HG03097 (cell line): ENCODE measurements at regions not wholly inside any gene's neighbourhood (a gene's known extent, or its start where the extent isn't known, plus 50 kb on each side); places are given as distances from the start of the nearest gene placed in this dataset.

Experiments used
- ATAC-seq: cut with Tn5 transposase; IDR thresholded peaks from one replicate; pipeline ENCODE4 v1.9.1; 2021; ENCODE audit not compliant: unreplicated experiment, low FRiP score

DNA sequence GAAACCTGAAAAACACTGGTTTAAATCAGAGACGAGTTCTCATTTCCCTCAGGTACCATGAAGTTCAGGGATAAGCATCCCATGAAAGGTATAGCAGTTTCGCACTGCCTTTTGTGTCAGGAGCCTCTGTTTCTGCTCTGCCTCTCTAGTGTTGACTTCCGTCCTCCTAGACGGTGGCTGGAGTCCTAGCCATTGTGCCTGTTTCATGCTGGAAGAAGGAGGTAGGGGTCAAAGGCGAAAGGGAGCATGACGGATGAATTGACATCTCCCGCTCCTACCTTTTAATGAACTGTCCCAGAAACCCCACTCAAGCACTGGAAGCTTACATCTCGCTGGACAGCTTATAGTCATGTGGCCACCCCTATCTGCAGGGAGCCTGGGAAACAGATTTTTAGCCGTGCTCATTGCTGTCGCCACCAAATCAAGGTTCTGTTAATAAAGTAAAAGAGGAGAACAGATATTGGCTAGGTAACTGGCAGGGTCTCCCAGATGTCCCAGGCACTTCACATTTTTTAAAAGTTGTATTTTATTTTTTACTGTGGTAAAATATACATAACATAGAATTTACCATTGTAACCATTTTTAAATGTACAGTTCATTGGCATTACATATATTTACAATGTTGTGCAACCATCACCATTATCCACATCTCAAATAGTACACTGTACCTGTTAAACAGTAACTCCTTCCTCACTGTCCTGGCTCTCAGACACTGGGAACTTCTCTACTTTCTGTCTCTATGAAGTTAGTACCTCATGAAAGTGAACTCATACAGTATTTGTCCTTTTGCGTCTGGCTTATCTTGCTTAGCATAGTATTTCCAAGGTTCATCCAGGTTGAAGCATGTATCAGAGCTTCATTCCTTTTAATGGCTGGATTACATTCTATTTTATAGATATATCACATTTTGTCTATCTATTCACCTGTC is 55.0 kb upstream of the CTLA4 start:
- no peak for ATAC-seq

DNA sequence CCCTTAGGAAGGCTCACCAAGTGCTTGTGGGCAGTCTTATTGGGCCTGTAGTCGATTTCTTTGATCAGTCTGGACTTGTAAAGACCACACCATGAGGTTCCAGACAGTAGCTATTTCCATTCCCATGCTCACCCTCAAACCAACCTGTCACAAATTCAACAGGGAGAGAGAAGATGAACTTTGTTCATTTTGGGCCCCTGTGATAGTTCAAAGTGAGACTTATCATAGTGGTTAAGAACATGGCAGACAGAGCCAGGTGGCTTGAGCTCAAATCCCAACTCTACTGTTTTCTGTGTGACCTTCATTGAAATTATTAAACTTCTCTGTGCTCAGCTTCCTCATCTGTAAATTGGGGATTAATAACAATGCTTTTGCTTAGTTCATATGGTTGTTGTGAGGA is 53.9 kb upstream of the CTLA4 start:
- no peak for ATAC-seq

DNA sequence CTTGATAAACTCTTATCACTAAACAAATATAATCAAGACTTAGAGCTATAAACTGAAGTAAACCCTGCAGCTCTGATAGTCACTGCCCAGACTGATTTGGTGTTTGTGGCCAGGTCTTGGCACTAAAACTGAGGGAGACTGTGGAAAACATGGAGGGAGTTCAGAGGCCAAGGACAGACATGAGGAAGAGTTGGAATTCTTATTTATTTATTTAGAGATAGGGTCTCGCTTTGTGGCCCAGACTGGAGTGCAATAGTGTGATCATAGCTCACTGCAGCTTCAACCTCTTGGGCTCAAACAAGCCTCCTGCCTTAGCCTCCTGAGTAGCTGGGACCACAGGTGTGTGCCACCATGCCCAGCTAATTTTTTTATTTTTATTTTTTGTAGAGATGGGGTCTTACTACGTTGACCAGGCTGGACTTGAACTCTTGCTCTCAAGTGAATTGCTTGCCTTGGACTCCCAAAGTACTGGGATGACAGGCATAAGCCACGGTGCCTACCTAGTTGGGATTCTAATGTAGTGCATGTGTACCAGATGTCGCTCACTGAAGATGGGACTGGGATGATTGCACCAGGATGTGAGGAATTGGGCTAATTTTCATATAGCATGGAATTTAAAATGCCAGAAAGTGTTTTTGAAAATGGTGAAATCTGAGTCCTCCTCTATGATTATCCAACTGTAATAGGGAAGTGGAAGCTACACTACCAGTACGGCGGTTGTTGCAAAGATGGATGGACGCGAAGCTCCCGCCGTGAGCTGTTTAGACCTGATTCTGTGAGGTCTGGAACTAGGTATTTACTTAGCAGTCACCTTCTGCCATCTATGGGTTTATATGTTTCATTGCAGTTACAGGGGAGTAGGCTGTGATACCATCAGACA is 52.7 kb upstream of the CTLA4 start:
- ATAC-seq: no peak

DNA sequence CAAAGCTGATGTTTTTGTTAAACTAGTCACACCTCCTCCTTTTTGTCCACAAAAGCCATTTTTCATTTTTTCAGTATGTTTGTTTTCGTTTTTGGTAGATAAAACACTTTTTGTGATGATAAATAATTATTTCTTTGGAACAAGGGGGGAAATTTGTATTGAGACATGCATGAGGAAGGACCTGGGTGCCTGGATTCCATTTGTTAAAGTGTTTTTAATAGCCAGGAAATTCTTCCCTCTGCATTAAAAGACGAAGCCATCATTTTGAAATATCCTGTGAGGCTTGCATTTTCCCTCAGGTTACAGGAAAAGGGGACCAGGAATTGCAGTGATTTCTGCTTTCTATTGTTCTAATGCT is 52.1 kb upstream of the CTLA4 start:
- no peak for ATAC-seq

DNA sequence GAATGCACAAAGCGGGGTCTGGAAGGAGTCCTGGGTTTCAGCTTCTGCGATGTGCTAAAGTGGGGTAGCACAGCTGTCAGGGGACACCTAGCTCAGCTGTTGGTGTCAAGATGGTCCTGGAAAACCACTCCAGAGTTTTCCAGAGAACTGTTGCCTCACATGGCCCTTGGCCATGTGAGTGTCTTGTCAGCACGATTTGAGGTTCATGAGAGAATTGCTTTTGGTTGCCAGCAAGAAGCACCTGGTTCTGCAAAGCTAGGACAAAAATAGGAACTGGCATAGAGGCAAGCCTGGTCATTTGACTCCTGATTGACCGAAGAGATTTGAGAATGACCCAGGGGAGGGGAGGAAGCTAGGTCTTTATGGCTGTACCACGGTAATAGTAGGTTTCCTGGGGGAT is 50.4 kb upstream of the CTLA4 start:
- no peak for ATAC-seq
